ENCODE measurements at regions not wholly inside any gene's neighbourhood (a gene's known extent, or its start where the extent isn't known, plus 50 kb on each side); places are given as distances from the start of the nearest gene placed in this dataset.

- POLR2A ChIA-PET, result no interaction called here
- H3K4me1 ChIP-seq, result no peaks in the 10 kb centered on the region
- DNase-seq (ENCODE audit: low read depth in 1 of 2, low spot score in 1 of 2) (no peak), ATAC-seq (no peak), FAIRE-seq (no peak)
- CTCF ChIA-PET, result no interaction called here
- H3K9me3 ChIP-seq, result no peaks in the 10 kb centered on the region
- no peak for TF ChIP-seq REST (IDR thresholded peaks at IDR 0.05)
- no peak for TF ChIP-seq ZNF302 (CRISPR knock-in tag; IDR thresholded peaks at IDR 0.05)
- no peak for TF ChIP-seq MAZ (IDR thresholded peaks at IDR 0.05; ENCODE audit: borderline replicate concordance, low read depth, low read length)
- TF ChIP-seq CTCF (IDR thresholded peaks at IDR 0.05), result no peak
- no peak for TF ChIP-seq KDM1A (IDR thresholded peaks at IDR 0.05; ENCODE audit: low read depth)
- TF ChIP-seq KDM5A (IDR thresholded peaks at IDR 0.05), result no peak
- no peak for TF ChIP-seq PHF8 (IDR thresholded peaks at IDR 0.05; ENCODE audit: borderline replicate concordance, low read depth)
- no peak overlapping the region for H3K4me2 ChIP-seq
- no peak overlapping the region for H3K4me3 ChIP-seq
- H3K27ac ChIP-seq, result no peak overlapping the region
Observed at GRCh38 chr16:61409604-61410003, 626.6 kb downstream of the CDH8 start.

GRCh38 chr16:61403386-61403785, 632.9 kb downstream of the CDH8 start:
- WGBS (ENCODE audit: missing lambda C conversion rate), result 30% methylated on average over 4 of the region's 4 CpGs
- no peaks in the 10 kb centered on the region for H3K4me1 ChIP-seq
- no peak overlapping the region for H3K4me3 ChIP-seq
- H3K4me2 ChIP-seq, result no peak overlapping the region
- ChIA-PET POLR2A (no interaction called here), CTCF (no interaction called here)
- no peak for TF ChIP-seq RARB (CRISPR knock-in tag; IDR thresholded peaks at IDR 0.05)
- no peak for TF ChIP-seq ZSCAN20 (CRISPR knock-in tag; IDR thresholded peaks at IDR 0.05)
- TF ChIP-seq MAZ (IDR thresholded peaks at IDR 0.05; ENCODE audit: borderline replicate concordance, low read depth, low read length), result no peak
- no peak for TF ChIP-seq MAFK (IDR thresholded peaks at IDR 0.05; ENCODE audit: partially characterized antibody)
- TF ChIP-seq HEYL (CRISPR knock-in tag; IDR thresholded peaks at IDR 0.05), result no peak
- no peak for TF ChIP-seq HOXA7 (CRISPR knock-in tag; IDR thresholded peaks at IDR 0.05)
- TF ChIP-seq GATA3 (IDR thresholded peaks at IDR 0.05; ENCODE audit: borderline replicate concordance), result no peak
- no peak for TF ChIP-seq PBX3 (IDR thresholded peaks at IDR 0.05)
- no peak for TF ChIP-seq FOXS1 (CRISPR knock-in tag; IDR thresholded peaks at IDR 0.05)
- FAIRE-seq (no peak), DNase-seq (ENCODE audit: low read depth in 1 of 2, low spot score in 1 of 2) (no peak), ATAC-seq (no peak)
- H3K27ac ChIP-seq, result no peak overlapping the region
- no peaks in the 10 kb centered on the region for H3K9me3 ChIP-seq

- ATAC-seq (no peak), DNase-seq (ENCODE audit: low read depth in 1 of 2, low spot score in 1 of 2) (no peak), FAIRE-seq (no peak)
- Histone ChIP-seq H3K27ac (no peak overlapping the region), H3K4me1 (no peaks in the 10 kb centered on the region), H3K4me2 (no peak overlapping the region), H3K4me3 (no peak overlapping the region), H3K9me3 (no peaks in the 10 kb centered on the region)
- ChIA-PET CTCF (no interaction called here), POLR2A (no interaction called here)
- WGBS (ENCODE audit: missing lambda C conversion rate), result 13% methylated on average over 4 of the region's 4 CpGs
- TF ChIP-seq CEBPB (IDR thresholded peaks at IDR 0.05) (no peak), RCOR1 (IDR thresholded peaks at IDR 0.05; ENCODE audit: low read depth, low read length) (no peak), EHMT2 (IDR thresholded peaks at IDR 0.05; ENCODE audit: low read depth) (no peak), BCL3 (IDR thresholded peaks at IDR 0.05) (no peak), ESRRA (IDR thresholded peaks at IDR 0.05; ENCODE audit: borderline replicate concordance, low read length) (no peak), USF2 (IDR thresholded peaks at IDR 0.05) (no peak), KDM1A (IDR thresholded peaks at IDR 0.05; ENCODE audit: low read depth) (no peak), SMC3 (IDR thresholded peaks at IDR 0.05) (no peak), PHF8 (IDR thresholded peaks at IDR 0.05; ENCODE audit: borderline replicate concordance, low read depth) (no peak), HDAC2 (IDR thresholded peaks at IDR 0.05) (no peak), ZSCAN20 (CRISPR knock-in tag; IDR thresholded peaks at IDR 0.05) (no peak), ZC3H11A (IDR thresholded peaks at IDR 0.05) (no peak), POLR2A (IDR thresholded peaks at IDR 0.05; ENCODE audit: low read length) (no peak), KDM5A (IDR thresholded peaks at IDR 0.05) (no peak), MYC (IDR thresholded peaks at IDR 0.05; ENCODE audit: borderline replicate concordance, low read length) (no peak)
Observed at GRCh38 chr16:61391896-61392295, 644.3 kb downstream of the CDH8 start.
